ENCODE measurements at regions not wholly inside any gene's neighbourhood (a gene's known extent, or its start where the extent isn't known, plus 50 kb on each side); places are given as distances from the start of the nearest gene placed in this dataset.

GRCh38 chr1:234542211-234542850 is 63.4 kb upstream of the TARBP1 start:
- TF ChIP-seq, protein P1, sequence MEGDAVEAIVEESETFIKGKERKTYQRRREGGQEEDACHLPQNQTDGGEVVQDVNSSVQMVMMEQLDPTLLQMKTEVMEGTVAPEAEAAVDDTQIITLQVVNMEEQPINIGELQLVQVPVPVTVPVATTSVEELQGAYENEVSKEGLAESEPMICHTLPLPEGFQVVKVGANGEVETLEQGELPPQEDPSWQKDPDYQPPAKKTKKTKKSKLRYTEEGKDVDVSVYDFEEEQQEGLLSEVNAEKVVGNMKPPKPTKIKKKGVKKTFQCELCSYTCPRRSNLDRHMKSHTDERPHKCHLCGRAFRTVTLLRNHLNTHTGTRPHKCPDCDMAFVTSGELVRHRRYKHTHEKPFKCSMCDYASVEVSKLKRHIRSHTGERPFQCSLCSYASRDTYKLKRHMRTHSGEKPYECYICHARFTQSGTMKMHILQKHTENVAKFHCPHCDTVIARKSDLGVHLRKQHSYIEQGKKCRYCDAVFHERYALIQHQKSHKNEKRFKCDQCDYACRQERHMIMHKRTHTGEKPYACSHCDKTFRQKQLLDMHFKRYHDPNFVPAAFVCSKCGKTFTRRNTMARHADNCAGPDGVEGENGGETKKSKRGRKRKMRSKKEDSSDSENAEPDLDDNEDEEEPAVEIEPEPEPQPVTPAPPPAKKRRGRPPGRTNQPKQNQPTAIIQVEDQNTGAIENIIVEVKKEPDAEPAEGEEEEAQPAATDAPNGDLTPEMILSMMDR (IDR thresholded peaks at IDR 0.05), result no peak
- no peak for TF ChIP-seq POLR2A (IDR thresholded peaks at IDR 0.05)
